Fibroblast of lung (primary cell): ENCODE measurements at regions not wholly inside any gene's neighbourhood (a gene's known extent, or its start where the extent isn't known, plus 50 kb on each side); places are given as distances from the start of the nearest gene placed in this dataset.

Source experiments
- EZH2 ChIP-seq: IDR thresholded peaks from 2 replicates; pipeline ENCODE4 v1.5.1; 2012; ENCODE audit warnings: low read length, control low read depth, mild to moderate bottlenecking; ENCODE audit errors: missing control alignments
- TF ChIP-seq, protein P1 (sequence below), 2 donors: IDR thresholded peaks in 1 of 2; conservative IDR thresholded peaks in 1 of 2; 1 replicate in 1 of 2; 2 replicates in 1 of 2; pipeline ENCODE4 v1.5.1; 2011 to 2012; ENCODE audit warnings: low read length in 2 of 2, control low read depth in 1 of 2, inconsistent platforms in 1 of 2, low read depth in 1 of 2, mild to moderate bottlenecking in 1 of 2

DNA sequence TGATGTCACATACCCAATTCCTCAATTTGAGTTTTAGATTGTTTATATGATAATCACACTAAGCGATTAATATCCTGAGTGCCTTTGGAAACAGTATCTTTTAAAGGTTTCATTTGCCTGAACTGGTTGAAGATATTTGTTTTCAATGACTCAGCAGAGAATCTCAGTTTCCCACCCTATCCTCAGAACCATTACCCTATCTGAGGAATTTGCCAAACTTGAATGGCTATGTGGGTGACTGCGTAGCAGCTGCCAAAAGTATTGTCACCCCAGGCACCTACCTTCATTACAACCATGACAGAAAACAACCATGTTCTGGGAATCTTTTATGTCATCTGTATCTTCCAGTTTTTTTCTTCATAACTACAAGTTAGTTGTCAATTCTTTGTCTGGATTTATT is 440.1 kb upstream of the NBEA start:
- TF ChIP-seq EZH2 = no peak
- TF ChIP-seq, protein P1, sequence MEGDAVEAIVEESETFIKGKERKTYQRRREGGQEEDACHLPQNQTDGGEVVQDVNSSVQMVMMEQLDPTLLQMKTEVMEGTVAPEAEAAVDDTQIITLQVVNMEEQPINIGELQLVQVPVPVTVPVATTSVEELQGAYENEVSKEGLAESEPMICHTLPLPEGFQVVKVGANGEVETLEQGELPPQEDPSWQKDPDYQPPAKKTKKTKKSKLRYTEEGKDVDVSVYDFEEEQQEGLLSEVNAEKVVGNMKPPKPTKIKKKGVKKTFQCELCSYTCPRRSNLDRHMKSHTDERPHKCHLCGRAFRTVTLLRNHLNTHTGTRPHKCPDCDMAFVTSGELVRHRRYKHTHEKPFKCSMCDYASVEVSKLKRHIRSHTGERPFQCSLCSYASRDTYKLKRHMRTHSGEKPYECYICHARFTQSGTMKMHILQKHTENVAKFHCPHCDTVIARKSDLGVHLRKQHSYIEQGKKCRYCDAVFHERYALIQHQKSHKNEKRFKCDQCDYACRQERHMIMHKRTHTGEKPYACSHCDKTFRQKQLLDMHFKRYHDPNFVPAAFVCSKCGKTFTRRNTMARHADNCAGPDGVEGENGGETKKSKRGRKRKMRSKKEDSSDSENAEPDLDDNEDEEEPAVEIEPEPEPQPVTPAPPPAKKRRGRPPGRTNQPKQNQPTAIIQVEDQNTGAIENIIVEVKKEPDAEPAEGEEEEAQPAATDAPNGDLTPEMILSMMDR (conservative IDR thresholded peaks at IDR 0.05 in 1 of 2, IDR thresholded peaks at IDR 0.05 in 1 of 2; ENCODE audit: low read depth in 1 of 2, low read length in 2 of 2) = no peak
